GM13976 (cell line): ENCODE measurements at regions not wholly inside any gene's neighbourhood (a gene's known extent, or its start where the extent isn't known, plus 50 kb on each side); places are given as distances from the start of the nearest gene placed in this dataset.
"Not testable (repeated sequence)": the region's sequence is repeated elsewhere in the genome, so short reads cannot be mapped to it uniquely, and the experiment has no call there.

Experiments used
- DNase-seq: peaks from one replicate; pipeline ENCODE4 v3.0.0; 2012; ENCODE audit warnings: low spot score
- CTCF ChIP-seq: IDR thresholded peaks from 2 replicates; pipeline ENCODE4 v1.5.1; 2012; ENCODE audit warnings: borderline replicate concordance, mild to moderate bottlenecking; ENCODE audit not compliant: insufficient read depth; ENCODE audit errors: extremely low read depth, missing control alignments, control extremely low read depth
- in situ Hi-C: fragments of 300-500 bp; cut with MboI; formaldehyde crosslinking; loops from one replicate; pipeline ENCODE4 v1.12.0; 2022; ENCODE audit warnings: low sequenced_read_pairs, mixed read lengths, inconsistent platforms; ENCODE audit not compliant: unreplicated experiment

GRCh38 chr5:34378498-34378897 lies 277.6 kb upstream of the RAI14 start:
- in situ Hi-C loops, DNase-seq: not testable (repeated sequence)

- in situ Hi-C loops, DNase-seq: not testable (repeated sequence)
Measured at GRCh38 chr5:34388754-34389153, 267.4 kb upstream of the RAI14 start.

DNA sequence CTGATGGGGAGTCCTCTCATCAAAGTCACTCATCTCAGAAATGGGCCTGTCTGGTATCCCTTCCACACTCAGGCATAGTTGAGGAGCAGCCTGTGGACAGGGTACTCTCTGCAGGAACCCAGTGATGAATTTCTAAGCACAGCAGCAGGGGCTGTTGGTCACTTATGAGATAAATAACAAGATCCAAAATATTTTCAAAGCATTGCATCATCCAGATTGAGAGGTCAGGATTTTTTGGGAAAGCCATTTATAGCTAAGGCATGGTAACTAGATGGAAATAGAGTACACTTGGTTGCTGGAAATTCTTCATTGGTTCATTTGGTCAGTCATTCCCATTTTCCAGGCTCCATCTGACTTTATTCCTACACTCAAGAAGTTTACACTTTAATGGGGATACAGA lies 246.8 kb upstream of the RAI14 start:
- no peak for DNase-seq
- in situ Hi-C loops: no loop called here
- no peak for TF ChIP-seq CTCF

DNA sequence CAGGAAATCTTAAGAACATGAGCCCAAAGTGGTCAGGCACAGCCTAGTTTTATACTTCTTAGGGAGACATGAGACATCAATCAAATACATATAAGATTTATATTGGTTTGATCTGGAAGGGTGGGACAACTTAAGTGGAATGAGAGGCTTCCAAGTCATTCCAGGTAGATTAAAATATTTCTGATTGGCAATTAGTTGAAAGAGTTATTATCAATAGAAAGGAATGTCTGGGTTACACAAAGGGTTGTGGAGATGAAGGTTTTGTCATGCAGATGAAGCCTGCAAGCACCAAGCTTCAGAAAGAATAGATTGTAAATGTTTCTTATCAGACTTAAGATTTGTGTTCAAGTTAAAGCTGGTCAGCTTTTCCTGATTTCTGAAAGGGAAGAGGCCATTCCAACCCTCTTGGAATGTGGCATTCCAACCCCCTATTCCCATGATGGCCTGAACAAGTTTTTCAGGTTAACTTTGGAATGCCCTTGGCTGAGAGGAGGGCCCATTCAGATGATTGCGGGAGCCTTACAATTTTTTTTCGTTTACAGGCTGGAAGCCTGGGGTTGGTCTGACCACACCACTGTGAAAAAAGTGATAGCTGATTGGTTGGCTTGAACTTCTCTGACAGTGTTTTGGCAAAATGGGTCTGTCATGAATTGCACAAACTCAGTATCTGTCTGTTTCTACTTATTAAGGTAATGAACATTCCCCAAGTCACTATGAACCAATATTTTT lies 245.6 kb upstream of the RAI14 start:
- DNase-seq: no peak
- in situ Hi-C loops: no loop called here
- TF ChIP-seq CTCF: no peak

DNA sequence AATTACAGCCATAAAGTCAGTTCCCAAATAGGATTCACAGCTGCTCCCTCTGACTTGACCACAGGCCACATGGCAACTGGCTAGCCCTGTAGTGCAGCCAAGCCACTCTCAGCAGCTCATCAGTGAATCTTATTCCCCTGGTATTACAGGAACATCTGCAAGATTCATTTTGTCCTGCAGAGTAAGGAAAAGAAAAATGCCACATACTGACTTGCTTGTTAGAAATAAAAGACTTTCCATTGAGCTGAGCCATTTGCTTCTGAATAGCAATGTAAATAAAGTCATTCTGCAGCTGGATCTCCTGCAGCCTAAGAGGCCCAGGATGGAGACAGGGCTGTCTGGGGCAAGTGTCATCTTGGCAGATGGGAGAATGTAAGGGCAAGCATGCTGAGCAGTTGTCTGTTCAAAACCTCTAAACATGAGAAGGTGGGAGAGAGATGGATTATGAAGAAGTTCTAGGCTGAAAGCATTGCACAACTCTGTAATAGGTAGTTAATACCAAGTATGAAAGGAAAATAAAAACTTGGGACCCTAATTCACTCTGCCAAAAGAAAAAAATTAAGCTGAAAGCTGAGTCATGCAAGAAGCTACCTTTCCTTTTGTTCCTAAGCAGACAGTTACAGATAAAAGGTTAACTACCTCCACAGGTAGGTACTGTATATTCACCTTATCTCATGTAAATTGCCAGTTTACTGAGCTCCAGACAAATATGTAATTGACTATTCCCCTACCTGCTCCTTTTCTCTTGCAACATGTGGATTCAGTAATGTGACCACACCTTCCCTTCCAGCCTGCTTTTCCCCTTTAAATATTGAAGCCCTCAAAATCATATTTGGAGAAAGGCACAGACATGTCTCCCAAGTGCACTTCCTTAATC lies 244.4 kb upstream of the RAI14 start:
- TF ChIP-seq CTCF: no peak
- in situ Hi-C loops: no loop called here
- DNase-seq: no peak

- TF ChIP-seq CTCF: no peak
- DNase-seq: no peak
- in situ Hi-C loops: no loop called here
Measured at GRCh38 chr5:34412736-34413135, 243.4 kb upstream of the RAI14 start.

- peak; percentile 47 for DNase-seq
- TF ChIP-seq CTCF: no peak
- in situ Hi-C loops: no loop called here
Measured at GRCh38 chr5:34415559-34416198, 240.4 kb upstream of the RAI14 start.
